ENCODE measurements at regions not wholly inside any gene's neighbourhood (a gene's known extent, or its start where the extent isn't known, plus 50 kb on each side); places are given as distances from the start of the nearest gene placed in this dataset.

DNA sequence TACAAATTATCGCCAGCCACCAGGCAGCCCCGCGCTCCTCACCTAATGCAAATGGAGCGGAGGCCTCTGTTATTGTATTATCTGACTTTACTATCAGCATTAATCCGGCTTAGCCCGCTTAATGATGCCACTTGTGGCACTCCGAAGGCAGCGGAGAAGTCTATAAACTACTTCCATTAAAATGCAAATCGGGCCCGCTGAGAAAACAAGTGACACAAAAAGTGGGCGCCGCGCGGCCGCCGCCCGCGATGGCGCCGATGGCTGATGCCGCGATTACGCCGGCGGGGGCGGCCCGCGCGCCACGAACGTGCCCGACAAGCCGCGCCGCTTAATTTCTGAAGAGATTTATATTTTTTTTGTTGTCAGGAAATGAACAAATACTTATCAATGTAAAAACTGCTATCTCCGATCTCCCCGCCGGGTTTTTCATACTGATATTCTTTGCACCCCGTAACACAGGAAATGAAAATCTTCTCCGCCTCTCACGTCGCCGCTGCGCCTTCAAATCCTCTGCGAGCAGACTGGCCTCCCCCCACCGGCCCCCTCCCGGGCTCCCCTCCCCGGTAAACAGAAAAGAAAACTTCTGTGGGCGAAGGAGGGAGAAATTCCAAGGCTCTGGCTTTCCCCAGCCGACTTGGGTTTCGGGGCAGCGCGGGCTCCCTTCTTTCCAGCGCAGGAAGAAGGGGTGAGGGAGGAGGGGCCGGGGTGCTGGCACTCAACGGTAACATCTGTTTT, 221.8 kb downstream of the INSIG2 start:
- DNase-seq = no peak

- no peak for DNase-seq
Measured at GRCh38 chr2:118309257-118309945, 221.1 kb downstream of the INSIG2 start.

GRCh38 chr2:118307864-118308263, 219.6 kb downstream of the INSIG2 start:
- no peak for DNase-seq

- DNase-seq = no peak
Measured at GRCh38 chr2:118301248-118301647, 213.0 kb downstream of the INSIG2 start.

DNA sequence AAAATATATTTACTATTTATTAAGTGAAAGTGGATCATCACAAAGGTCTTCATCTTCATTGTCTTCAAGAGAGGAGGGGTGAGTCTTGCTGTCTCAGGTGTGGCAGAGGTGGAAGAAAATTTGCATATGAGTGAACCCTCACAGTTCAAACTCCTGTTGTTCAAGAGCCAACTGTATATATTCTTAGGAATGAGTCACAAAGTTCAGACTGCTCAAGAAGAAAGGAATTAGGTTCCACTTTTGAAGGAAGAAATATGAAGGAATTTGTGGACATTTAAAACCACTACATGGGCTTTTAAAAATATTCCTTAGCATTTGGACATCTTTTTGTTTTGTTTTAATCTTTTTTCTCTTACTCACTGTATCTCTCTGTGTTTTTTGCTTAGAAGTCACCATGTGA, 212.6 kb downstream of the INSIG2 start:
- DNase-seq = no peak

DNA sequence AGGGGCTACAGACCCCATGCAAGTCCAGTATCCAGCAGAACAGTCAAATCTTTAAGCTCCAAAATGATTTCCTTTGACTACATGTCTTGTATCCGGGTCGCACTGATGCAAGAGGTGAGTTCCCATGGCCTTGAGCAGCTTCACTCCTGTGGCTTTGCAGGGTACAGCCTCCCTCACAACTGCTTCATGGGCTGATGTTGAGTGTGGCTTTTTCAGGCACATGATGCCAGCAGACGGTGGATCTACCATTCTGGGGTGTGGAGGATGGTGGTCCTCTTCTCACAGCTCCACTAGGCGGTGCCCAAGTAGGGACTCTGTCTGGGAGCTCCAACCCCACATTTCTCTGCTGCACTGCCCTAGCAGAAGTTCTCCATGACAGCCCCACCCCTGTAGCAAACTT, 208.4 kb downstream of the INSIG2 start:
- no peak for DNase-seq

DNA sequence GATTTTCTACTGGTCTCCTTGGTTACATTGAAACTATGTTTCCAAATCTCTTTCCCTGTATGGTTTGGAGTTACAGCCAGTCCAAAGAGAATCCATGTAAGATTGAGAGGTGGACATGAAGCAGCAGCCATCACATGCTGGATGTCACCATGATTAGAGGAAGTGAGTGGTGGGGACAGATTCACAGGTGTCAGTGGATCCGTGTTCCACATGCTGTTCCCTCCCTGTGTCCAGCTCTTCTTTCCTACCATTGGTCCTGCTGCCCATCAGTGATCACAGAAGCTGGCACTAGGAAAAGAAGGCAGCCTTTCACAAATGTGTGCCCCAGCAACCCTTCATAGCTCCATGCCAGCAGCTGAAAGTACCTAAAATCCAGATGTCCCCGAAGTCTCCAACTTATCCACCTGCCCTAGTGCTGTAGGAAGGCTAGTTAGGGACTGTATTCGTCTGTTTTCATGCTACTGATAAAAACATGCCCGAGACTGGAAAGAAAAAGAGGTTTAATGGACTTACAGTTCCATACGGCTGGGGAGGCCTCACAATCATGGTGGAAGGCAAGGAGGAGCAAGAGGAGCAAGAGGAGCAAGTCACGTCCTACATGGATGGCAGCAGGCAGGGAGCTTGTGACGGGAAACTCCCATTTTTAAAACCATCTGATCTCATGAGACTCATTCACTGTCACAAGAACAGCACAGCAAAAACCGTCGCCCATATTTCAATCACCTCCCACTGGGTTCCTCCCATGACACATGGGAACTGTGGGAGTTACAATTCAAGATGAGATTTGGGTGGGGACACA, 207.5 kb downstream of the INSIG2 start:
- DNase-seq = no peak

- no peak for DNase-seq
Measured at GRCh38 chr2:118294063-118294462, 205.8 kb downstream of the INSIG2 start.

DNA sequence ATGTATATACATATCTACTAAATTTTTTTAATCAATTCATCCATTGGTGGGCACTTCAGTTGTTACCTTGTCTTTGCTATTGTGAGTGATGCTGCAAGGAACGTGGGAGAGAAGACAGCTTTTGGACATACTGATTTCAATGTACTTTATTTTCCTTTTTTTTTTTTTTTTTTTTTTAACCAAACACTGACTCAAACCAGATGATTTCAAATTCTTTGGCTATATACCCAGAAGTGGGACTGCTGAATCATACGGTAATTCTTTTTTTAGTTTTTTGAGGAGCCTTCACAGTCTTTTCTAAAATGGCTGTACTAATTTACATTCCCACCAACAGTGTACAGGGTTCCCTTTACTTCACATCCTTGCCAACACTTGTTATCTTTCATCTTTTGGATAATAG, 204.7 kb downstream of the INSIG2 start:
- DNase-seq = no peak

- DNase-seq = no peak
Measured at GRCh38 chr2:118291251-118291880, 203.1 kb downstream of the INSIG2 start.

- no peak for DNase-seq
Measured at GRCh38 chr2:118290411-118291250, 202.4 kb downstream of the INSIG2 start.

DNA sequence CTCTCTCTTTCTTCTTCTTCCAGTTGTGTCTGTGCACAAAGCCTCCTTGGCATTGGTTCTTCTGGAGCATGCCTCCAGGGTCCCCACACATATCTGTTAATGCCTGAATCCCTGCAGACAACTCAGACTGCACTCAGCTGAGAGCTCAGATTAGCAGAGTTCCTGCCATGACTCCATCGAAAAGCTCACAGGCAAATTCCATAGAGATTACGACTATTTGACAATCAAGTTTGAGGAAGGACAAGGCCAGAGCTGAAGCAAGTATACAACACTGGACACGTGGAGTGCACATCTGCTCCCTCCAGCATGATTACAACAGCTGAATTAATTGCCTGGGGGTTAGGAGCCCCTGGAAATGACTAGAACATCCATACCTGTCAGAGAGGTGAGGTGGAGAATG, 190.7 kb downstream of the INSIG2 start:
- no peak for DNase-seq

DNA sequence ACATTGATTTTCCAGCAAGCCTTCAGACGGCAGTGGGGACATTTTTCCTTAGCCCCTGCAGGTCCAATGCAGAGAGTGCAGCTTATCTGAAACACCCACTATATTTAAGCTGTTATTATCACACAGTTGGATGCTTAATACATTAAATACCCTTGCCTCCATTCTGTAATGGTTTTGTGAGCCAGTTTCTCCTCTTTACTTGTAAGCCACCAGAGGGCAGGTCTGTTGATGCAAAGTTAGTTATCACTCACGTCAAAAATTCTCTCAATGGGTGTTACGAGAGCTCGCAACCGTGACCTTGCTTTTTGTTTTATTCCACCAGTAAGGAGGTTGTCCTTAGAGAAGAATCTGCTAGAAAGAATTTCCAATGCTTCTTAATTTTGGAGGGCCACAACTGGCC, 189.8 kb downstream of the INSIG2 start:
- no peak for DNase-seq

DNA sequence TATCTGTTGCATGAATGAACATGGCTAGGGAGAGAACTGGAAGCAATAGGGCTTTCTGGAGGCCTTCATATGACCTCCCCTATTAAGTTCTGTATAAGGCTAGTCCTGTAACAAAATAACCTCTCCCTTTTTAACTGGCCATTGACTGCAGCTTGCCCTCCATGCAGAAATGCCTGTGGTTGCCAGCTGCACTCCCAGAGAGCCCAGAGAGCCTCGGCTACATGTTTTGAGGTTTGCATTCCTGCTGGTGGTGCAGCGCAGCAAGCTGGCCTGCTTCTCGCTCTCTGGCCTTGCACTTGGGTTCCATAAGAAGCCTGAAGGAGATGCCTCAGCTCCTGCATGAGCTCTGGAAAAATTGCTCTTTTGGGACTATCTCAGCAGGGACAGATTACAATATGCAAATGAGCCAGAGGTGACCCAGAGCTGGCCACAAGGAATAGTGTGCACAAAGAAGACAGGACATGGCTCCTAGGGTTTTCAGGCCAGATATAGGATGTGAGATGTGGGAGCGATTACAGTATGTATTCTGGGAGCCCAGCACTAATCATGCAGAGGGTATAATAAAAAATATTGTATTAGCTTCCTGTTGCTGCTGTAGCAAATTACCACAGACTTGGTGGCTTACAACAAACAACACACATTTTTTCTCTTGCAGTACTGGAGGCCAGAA, 186.7 kb downstream of the INSIG2 start:
- no peak for DNase-seq

- DNase-seq = no peak
Measured at GRCh38 chr2:118272391-118272790, 184.1 kb downstream of the INSIG2 start.

DNA sequence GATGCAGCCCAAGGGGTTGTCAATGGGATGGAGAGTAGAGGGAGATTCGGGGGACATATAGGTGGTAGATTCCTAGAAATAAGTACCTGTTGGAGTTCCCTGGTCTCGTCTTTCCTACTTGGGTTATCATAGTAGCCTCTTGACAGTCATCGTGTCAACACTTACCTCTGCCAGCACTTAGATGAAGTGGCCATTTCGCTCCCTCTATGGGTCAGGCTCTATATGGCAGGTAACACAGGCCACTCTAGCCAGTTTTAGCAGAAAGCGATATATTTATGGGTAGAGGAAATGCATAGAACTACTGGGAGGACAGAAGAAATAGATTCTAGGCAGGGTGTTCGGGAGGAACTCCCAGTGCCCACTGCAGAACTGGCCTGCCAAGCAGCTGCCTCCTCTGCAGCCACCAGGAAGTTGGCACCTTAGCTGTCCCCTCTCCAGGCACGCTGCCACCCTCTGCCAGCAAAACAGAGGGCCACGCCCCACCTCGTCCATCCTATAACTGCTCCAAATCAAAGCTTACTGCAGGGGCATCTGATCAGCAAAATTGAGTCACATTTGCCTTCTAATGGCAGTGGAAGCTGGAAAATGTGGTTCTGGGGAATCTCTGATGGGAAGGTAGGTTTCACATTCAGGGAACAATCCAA, 181.3 kb downstream of the INSIG2 start:
- no peak for DNase-seq

DNA sequence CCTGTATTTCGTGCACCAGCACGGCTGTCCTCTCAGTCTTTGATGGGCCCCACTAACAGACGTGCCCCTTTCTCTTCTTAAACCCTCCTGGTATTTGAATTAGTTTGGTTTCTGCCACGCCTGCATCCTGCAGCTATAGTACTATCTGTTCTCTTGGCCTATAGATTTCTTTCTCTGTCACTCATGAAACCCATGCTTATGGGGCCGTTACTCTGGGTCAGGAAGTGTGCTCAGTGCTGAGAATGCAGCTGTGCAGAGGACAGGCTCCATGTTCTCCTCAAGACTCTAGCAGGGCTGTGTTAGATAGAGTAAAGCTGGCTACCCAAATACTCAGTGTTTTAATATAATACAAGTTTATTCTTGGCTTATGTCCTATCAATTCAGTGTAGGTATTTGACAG, 180.0 kb downstream of the INSIG2 start:
- DNase-seq = no peak

DNA sequence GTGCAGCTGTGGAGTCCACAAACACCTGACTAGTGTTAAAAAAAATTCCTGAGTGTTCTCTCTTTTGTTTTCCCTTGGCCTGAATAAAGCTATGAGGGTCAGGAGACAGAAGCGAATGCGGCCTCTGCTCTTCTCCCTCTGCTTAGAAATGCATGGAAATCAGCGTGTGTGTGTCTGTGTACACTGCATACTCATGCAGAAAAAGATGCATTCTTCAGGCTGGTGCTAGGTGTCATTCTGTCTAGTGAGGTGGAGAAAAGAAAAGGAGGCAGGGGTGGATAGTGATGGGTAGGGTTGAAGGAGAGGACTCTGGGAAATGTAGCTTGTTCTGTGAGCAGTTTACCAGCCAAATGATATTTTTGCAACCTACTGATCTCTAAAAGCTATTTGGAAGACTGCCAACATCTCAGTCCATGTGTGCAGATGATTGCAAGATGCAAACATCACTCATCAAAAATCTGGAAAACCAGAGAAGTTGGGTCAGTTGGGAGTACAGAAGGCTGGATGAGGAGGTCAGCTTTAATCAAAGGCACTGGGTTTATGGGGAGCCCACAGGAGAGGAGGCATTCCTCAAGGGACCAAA, 177.7 kb downstream of the INSIG2 start:
- no peak for DNase-seq

- DNase-seq = no peak
Measured at GRCh38 chr2:118264232-118264990, 176.1 kb downstream of the INSIG2 start.

DNA sequence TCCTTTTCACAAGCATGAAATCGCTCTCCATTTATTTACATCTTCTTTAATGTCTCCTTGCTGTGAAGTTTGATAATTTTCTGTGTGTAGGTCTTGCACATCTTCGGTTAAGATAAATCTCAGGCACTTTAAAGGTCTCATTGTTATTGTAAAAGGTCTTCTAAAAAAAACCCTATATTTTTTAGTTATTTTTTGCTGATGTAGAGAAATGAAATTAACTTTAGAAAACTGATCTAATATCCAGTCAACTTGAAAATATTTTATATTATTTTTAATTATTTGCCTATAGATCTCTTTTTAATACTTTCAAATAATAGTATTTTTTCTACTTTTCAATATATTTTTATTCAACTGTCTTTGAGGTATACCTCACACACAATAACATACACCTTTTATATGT, 169.4 kb downstream of the INSIG2 start:
- no peak for DNase-seq

Data from SHP77 treated with DMSO at 0.1 percent for 48 hours (cell line).